HG02642 (cell line): ENCODE measurements at regions not wholly inside any gene's neighbourhood (a gene's known extent, or its start where the extent isn't known, plus 50 kb on each side); places are given as distances from the start of the nearest gene placed in this dataset.

Experiments
- ATAC-seq: cut with Tn5 transposase; IDR thresholded peaks from one replicate; pipeline ENCODE4 v1.9.1; 2021; ENCODE audit warnings: mild to moderate bottlenecking; ENCODE audit not compliant: unreplicated experiment, poor library complexity

DNA sequence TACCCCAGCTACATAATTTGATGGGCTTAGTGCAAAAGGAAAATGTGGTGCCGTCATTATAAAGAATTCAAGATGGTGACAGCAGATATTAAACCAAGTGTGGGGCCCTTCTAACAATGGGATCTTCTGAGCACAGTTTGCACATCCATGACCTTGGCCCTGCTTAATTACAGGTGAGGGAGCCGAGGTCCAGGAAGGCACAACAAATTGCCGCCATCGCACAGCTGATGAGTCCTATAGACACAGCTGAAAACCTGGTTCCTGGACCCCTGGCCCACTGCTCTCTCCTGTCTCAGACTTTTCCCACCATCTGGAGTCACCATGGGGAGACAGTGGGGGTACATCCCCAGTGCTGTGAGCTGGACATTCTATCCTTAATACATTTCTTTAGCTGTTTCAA, 95.8 kb upstream of the MAP4K3 start:
- ATAC-seq = no peak

DNA sequence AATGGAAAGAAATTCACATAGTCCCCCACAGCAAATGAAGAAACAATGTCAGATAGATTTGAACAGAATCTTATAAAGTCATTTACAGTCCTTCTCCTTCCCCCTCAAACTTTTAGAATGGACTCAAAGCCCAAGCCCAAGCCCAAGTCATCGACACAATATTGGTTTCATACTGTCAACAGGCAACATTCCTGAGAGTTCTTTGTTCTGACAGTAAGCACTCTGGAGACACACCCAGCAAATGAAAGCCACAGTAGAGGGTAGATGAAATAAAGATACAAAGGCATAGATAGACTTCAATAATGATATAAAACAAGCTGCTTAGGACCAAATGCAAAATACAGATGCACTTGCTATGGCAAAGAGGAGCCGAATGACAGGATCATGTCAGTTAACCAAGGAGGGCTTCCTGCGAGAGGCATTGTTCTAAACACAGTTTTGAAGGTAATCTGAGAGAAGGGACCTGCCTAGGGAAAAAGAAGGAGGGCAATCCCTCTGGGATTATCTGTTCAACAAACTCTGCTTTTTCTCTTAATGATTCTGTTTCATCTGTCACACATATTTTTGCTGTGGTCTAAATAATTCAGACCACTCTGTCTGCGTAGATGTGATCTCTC, 97.1 kb upstream of the MAP4K3 start:
- no peak for ATAC-seq

DNA sequence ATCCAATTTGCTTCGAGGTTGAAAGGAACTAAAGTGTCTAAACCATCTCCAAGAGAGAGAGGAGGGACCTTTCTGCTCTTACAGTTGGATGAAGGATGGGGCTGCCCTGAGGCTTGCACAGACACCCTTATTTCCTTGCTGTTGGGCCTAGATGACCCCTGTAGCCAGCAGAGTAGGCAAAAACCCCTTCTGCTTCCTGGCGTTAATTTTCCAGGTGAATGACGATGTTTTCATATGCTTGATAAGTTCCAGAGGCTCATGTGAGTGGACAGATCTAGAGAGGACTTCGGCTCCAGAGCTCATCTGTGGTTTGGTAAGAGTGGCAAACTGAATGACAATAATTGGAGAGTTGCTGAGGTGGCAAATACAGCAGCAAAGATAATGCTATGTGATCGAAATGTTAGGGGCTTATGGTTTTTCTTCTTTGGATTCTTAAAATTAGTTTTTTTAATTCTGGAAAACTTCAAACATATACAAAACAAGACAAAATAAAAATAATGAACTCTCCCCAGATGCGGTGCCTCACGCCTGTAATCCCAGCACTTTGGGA, 98.6 kb upstream of the MAP4K3 start:
- ATAC-seq = no peak

GRCh38 chr2:39537150-39537549, 100.1 kb upstream of the MAP4K3 start:
- ATAC-seq = no peak

DNA sequence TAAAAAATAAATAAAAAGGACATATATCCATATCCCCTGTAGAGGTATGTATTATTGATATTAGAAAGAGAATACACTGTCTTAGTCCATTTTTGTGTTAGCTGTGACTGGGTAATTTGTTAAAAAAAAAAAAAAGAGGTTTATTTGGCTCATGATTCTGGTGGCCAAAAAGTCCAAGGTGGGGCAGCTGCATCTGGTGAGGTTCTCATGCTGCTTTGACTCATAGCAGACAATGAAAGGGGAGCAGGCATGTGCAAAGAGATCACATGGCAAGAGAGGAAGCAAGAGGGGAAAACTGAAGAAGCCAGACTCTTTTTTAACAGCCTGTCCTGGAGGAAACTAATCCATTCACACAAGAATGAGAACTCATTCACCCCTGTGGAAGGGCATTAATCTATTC, 101.6 kb upstream of the MAP4K3 start:
- no peak for ATAC-seq

DNA sequence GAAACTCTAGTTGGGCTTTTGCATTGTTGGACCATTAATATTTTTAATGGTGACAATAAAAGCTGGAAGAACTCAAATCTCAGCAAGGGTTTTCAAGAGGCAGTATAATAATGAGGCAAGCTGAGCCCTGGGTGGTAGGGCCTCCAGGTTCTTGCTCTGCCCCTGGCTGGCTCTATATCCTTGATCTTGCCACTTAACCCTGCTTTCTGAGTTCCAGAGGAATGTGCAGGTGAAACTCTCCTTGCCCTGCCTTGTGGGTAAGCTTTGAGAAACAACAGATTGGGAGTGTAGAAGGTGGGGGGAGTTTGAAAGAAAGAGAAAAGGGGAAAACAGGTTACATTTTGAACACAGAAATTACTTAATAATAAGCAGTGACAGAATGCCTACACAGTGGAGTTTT, 103.3 kb upstream of the MAP4K3 start:
- ATAC-seq = no peak

DNA sequence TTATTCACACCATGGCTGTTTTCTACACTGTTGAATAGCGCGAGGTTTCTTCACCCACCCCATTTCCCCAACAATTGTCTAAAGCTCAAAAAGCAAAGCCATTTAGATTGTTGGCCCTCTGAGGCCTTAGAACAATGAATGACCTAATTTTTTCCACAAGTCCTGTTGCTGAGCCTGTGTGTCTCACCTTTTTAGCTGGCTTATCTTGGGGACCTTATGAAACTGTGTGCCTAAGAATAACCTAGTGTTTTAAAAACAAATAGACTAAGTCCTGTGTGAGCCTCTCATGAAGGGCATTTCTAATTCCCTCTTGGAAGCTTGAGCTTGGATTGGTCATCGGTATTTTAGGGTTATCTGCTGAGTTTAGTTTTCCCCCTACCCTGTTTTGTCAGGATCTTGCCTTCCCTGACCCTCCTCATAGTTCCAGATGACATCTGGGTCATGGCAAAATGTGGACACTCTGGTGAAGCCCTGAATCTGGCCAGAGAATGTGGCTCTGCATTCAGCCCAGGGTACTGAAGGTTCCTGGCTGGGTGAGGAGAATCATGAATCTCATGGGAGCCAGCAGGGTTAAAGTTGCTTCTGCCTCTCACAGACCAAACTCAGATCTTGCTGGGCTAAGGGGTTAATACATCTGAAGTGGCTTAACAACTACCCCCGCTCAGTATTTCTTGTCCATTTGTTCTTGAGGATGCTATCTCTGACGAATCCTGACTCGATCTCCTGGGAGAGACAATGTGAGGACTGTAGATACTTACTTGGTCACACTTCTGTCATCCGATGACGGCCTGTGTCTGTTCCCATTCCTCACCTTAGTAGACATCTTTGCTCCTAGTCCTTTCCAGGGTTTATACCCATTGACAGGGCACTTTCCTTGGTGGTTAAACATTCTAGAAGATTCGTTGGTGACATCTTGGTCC, 104.2 kb upstream of the MAP4K3 start:
- no peak for ATAC-seq

- ATAC-seq = no peak
Observed at GRCh38 chr2:39542523-39542922, 105.4 kb upstream of the MAP4K3 start.

GRCh38 chr2:39545957-39546356, 108.9 kb upstream of the MAP4K3 start:
- no peak for ATAC-seq

DNA sequence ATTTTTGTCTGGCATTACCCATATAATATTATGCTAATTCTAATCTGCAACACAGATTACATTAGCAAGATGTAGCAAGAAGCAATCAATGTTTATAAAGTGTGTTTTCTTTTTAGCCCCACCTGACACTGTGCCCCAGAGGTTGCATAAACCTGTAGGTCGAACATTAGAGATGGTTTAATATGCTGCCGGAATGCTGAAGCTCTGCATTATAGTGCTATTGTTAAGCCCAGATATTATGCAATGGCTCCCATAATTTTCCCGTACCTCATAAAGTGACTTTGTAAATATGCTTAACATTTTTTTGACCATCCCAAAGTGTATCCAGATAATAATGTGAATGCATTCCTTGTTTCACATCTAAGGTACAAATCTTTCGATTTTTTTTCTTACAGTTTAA, 109.3 kb upstream of the MAP4K3 start:
- ATAC-seq = no peak

DNA sequence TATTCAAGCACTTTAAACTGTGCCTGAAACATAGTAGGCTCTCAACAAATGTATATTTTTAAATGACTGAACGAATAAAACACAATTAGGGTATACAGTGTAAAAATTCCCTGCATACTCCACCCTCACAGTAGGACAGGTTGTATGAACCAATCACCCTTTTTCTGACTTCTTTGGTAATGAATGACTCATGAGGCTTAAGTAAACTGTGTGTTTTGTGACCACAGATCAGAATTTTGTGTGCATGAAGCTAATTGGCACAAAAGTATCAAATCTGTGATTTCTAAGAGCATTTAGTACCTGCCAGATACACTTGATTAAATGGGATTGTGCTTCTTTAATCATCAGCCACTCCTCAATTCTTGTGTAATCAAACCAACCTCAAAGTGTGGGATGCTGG, 109.9 kb upstream of the MAP4K3 start:
- no peak for ATAC-seq

- ATAC-seq = no peak
Observed at GRCh38 chr2:39547811-39548719, 111.0 kb upstream of the MAP4K3 start.

GRCh38 chr2:39549000-39549399, 111.9 kb upstream of the MAP4K3 start:
- ATAC-seq = no peak

DNA sequence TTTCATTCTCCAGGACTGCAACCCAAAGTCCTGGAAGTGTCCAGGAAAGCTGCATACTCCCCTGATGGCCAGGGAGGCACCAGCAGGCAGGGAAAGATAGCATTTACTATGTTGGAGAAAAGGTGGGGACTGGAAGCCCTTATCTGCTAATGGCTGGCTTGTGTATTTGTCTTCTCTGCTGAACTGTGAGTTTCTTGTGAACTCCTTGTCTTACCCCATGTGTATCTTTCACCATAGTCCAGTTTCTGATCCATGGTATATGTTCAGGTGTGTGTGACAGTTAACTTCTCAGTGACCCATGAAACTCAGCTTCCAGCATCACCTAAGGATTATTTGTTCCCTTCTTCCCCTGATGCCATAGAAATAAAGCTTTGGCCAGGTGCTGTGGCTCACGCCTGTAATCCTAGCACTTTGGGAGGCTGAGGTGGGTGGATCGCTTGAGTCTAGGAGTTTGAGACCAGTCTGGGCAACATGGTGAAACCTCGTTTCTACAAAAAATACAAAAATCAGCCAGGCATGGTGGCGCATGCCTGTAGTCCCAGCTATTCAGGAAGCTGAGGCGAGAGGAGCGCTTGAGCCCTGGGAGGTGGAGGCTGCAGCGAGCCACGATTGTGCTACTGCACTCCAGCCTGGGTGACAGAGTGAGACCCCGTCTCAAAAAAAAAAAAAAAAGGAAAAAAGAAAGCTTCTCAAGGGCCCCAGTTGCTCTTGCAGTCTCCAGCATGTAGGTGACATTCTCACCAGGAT, 112.8 kb upstream of the MAP4K3 start:
- ATAC-seq = no peak

DNA sequence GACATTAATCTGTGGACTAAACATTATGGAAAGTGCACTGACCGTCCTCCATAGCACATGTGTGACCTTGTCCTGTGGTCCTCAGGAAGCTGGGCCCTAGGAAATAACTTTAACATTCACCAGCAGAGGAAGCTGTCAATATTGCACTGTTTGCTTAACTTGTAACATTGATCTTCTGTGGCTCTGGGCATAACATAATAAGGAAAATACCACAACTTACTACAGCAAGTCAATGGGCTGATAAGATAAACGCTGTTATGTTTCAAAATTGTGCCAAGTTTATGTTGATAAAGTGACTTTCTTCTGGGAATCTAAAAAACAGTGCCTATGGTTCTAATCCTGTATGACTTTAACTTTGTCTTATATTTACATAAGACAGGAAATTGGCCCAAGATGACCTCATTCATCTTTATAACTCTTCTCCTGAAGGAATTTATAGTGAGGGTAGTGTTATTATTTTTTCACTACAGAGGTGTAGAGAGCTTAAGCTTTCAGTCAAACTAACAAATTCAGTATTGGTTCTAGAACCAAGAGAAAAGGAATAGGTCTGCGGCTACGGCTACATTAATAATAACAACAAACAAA, 113.7 kb upstream of the MAP4K3 start:
- no peak for ATAC-seq

GRCh38 chr2:39558906-39559305, 106.8 kb upstream of the TMEM178A start:
- ATAC-seq = no peak

GRCh38 chr2:39563572-39563971, 102.1 kb upstream of the TMEM178A start:
- ATAC-seq = no peak

- ATAC-seq = no peak
Observed at GRCh38 chr2:39567507-39567906, 98.2 kb upstream of the TMEM178A start.

- ATAC-seq = no peak
Observed at GRCh38 chr2:39568116-39568515, 97.6 kb upstream of the TMEM178A start.
